ENCODE measurements at regions not wholly inside any gene's neighbourhood (a gene's known extent, or its start where the extent isn't known, plus 50 kb on each side); places are given as distances from the start of the nearest gene placed in this dataset.
"Not testable (repeated sequence)": the region's sequence is repeated elsewhere in the genome, so short reads cannot be mapped to it uniquely, and the experiment has no call there.

GRCh38 chr7:34438436-34438835 lies 219.6 kb upstream of the NPSR1 start:
- TF ChIP-seq, protein P1, sequence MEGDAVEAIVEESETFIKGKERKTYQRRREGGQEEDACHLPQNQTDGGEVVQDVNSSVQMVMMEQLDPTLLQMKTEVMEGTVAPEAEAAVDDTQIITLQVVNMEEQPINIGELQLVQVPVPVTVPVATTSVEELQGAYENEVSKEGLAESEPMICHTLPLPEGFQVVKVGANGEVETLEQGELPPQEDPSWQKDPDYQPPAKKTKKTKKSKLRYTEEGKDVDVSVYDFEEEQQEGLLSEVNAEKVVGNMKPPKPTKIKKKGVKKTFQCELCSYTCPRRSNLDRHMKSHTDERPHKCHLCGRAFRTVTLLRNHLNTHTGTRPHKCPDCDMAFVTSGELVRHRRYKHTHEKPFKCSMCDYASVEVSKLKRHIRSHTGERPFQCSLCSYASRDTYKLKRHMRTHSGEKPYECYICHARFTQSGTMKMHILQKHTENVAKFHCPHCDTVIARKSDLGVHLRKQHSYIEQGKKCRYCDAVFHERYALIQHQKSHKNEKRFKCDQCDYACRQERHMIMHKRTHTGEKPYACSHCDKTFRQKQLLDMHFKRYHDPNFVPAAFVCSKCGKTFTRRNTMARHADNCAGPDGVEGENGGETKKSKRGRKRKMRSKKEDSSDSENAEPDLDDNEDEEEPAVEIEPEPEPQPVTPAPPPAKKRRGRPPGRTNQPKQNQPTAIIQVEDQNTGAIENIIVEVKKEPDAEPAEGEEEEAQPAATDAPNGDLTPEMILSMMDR (IDR thresholded peaks at IDR 0.05) = no peak
- Histone ChIP-seq H3K4me3 (no peak overlapping the region), H3K36me3 (ENCODE audit: low read depth) (no peaks in the 10 kb centered on the region), H3K4me1 (ENCODE audit: low read depth) (no peaks in the 10 kb centered on the region), H3K9me3 (peaks cover 9% of the 10 kb centered on the region)
- no peak for DNase-seq
- no peak for ATAC-seq
- intact Hi-C loops (cut with DNase I, micrococcal nuclease) = no loop called here

GRCh38 chr7:34445653-34446052 lies 212.4 kb upstream of the NPSR1 start:
- H3K4me3 ChIP-seq = no peak overlapping the region
- intact Hi-C loops (cut with DNase I, micrococcal nuclease) = no loop called here
- H3K36me3 ChIP-seq (ENCODE audit: low read depth) = no peaks in the 10 kb centered on the region
- H3K4me1 ChIP-seq (ENCODE audit: low read depth) = no peaks in the 10 kb centered on the region
- H3K9me3 ChIP-seq = peaks cover 3% of the 10 kb centered on the region
- TF ChIP-seq, protein P1 (IDR thresholded peaks at IDR 0.05) = no peak
- ATAC-seq = no peak
- no peak for DNase-seq

DNA sequence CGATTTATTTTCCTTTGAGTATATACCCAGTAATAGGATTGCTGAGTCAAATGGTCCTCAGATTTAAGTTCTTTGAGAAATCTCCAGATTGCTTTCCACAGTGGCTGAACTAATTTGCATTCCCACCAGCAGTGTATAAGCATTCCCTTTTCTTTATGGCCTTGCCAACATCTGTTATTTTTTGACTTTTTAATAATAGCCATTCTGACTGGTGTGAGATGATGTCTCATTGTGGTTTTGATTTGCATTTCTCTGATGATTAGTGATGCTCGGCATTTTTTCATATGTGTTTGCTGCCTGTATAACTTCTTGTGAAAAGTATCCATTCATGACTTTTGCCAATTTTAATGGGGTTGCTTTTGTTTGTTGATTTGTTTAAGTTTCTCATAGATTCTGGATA lies 209.5 kb upstream of the NPSR1 start:
- DNase-seq; H3K9me3 ChIP-seq; intact Hi-C loops (cut with DNase I, micrococcal nuclease): not testable (repeated sequence)

DNA sequence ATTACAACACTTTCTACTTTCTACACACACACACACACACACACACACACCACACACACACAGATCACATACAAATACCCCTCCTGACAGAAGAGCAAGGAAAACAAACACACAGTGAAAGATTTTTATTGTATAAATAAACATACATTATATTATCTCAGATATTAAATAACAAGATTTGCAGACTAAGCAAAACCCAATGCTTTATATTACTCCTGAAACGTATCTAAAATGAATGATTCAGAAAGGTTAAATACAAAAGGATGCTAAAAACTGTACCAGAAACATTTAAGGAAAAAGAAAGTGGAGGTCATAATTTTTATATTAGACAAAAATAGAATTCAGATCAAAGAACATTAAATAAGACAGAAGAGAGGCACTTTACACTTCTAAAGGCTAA lies 208.3 kb upstream of the NPSR1 start:
- intact Hi-C loops (cut with DNase I, micrococcal nuclease) = no loop called here

More for the DNA sequence above, 209.5 kb upstream of the NPSR1 start:
- not testable (repeated sequence) for H3K36me3 ChIP-seq (ENCODE audit: low read depth); ATAC-seq; H3K4me1 ChIP-seq (ENCODE audit: low read depth); H3K4me3 ChIP-seq

GRCh38 chr7:34451183-34451582 lies 206.8 kb upstream of the NPSR1 start:
- TF ChIP-seq, protein P1 (IDR thresholded peaks at IDR 0.05) = no peak
- H3K4me1 ChIP-seq (ENCODE audit: low read depth) = no peaks in the 10 kb centered on the region
- no peaks in the 10 kb centered on the region for H3K36me3 ChIP-seq (ENCODE audit: low read depth)
- H3K9me3 ChIP-seq = peaks cover 3% of the 10 kb centered on the region
- no peak for DNase-seq
- intact Hi-C loops (cut with DNase I, micrococcal nuclease) = no loop called here
- ATAC-seq = no peak
- no peak overlapping the region for H3K4me3 ChIP-seq

More for the DNA sequence above, 208.3 kb upstream of the NPSR1 start:
- ATAC-seq (no peak), DNase-seq (no peak)
- Histone ChIP-seq H3K4me1 (ENCODE audit: low read depth) (no peaks in the 10 kb centered on the region), H3K9me3 (peaks cover 3% of the 10 kb centered on the region), H3K4me3 (no peak overlapping the region), H3K36me3 (ENCODE audit: low read depth) (no peaks in the 10 kb centered on the region)
- TF ChIP-seq, protein P1 (IDR thresholded peaks at IDR 0.05) = no peak

GRCh38 chr7:34451923-34452322 lies 206.1 kb upstream of the NPSR1 start:
- intact Hi-C loops (cut with DNase I, micrococcal nuclease) = no loop called here

More at GRCh38 chr7:34451923-34452322, 206.1 kb upstream of the NPSR1 start:
- Histone ChIP-seq H3K36me3 (ENCODE audit: low read depth) (no peaks in the 10 kb centered on the region), H3K9me3 (peaks cover 4% of the 10 kb centered on the region), H3K4me1 (ENCODE audit: low read depth) (no peaks in the 10 kb centered on the region), H3K4me3 (no peak overlapping the region)
- ATAC-seq (no peak), DNase-seq (no peak)
- TF ChIP-seq, protein P1 (IDR thresholded peaks at IDR 0.05) = no peak

All from mucosa of descending colon (tissue), 3 donors.